GM12891 (cell line): ENCODE measurements at regions not wholly inside any gene's neighbourhood (a gene's known extent, or its start where the extent isn't known, plus 50 kb on each side); places are given as distances from the start of the nearest gene placed in this dataset.

Experiments
- POLR2A ChIP-seq: IDR thresholded peaks from 2 replicates; pipeline ENCODE4 v1.6.1; 2011; ENCODE audit warnings: low read depth, low read length, control low read depth
- POLR2AphosphoS5 ChIP-seq: IDR thresholded peaks from 2 replicates; pipeline ENCODE4 v1.6.1; 2011; ENCODE audit warnings: low read depth, low read length, control low read depth
- POU2F2 ChIP-seq: IDR thresholded peaks from 2 replicates; pipeline ENCODE4 v1.6.1; 2011; ENCODE audit warnings: low read depth, mild to moderate bottlenecking, control low read depth, low read length, moderate library complexity
- TAF1 ChIP-seq: IDR thresholded peaks from 2 replicates; pipeline ENCODE4 v1.6.1; 2011; ENCODE audit warnings: low read depth, low read length, control low read depth

- TF ChIP-seq POLR2A (no peak), POLR2AphosphoS5 (no peak), POU2F2 (no peak), TAF1 (no peak)
Observed at GRCh38 chrX:8233091-8233490, 62.0 kb upstream of the VCX2 start.
